H9 (cell line): ENCODE measurements at regions not wholly inside any gene's neighbourhood (a gene's known extent, or its start where the extent isn't known, plus 50 kb on each side); places are given as distances from the start of the nearest gene placed in this dataset.
A peak's percentile ranks its signal among the peaks of the same experiment; 100 is the strongest.

Source experiments
- DNase-seq: peaks from one replicate; pipeline ENCODE4 v3.0.0-alpha.2; 2017
- H2AFZ ChIP-seq: one replicate; pipeline ENCODE4 v1.6.1; 2013; ENCODE audit warnings: mild to moderate bottlenecking, low read length, control low read depth, moderate library complexity
- H2AK5ac ChIP-seq: 2 replicates; pipeline ENCODE4 v1.6.1; 2013; ENCODE audit warnings: low read length, control low read depth, mixed read lengths; ENCODE audit not compliant: insufficient read length
- H2BK120ac ChIP-seq: one replicate; pipeline ENCODE4 v1.6.1; 2013; ENCODE audit warnings: low read depth, mild to moderate bottlenecking, low read length, control low read depth, inconsistent platforms; ENCODE audit not compliant: poor library complexity, severe bottlenecking
- H2BK12ac ChIP-seq: 2 replicates; pipeline ENCODE4 v1.6.1; 2013; ENCODE audit warnings: low read length, control low read depth, mixed read lengths, low read depth; ENCODE audit not compliant: insufficient read length
- H2BK15ac ChIP-seq: 2 replicates; pipeline ENCODE4 v1.6.1; 2013; ENCODE audit warnings: low read depth, low read length, control low read depth
- H2BK20ac ChIP-seq: one replicate; pipeline ENCODE4 v1.6.1; 2013; ENCODE audit warnings: low read depth, mild to moderate bottlenecking, low read length, control low read depth, inconsistent platforms; ENCODE audit not compliant: poor library complexity, severe bottlenecking
- H2BK5ac ChIP-seq: 2 replicates; pipeline ENCODE4 v1.6.1; 2013; ENCODE audit warnings: low read length, control low read depth, mixed read lengths; ENCODE audit not compliant: insufficient read length
- H3K14ac ChIP-seq: 2 replicates; pipeline ENCODE4 v1.6.1; 2013; ENCODE audit warnings: low read length, control low read depth; ENCODE audit not compliant: insufficient read depth
- H3K18ac ChIP-seq: 2 replicates; pipeline ENCODE4 v1.6.1; 2013; ENCODE audit warnings: low read depth, mild to moderate bottlenecking, mixed read lengths, low read length, control low read depth; ENCODE audit not compliant: insufficient read length
- H3K23ac ChIP-seq: 2 replicates; pipeline ENCODE4 v1.6.1; 2013; ENCODE audit warnings: low read length, control low read depth, mixed read lengths, low read depth; ENCODE audit not compliant: insufficient read length
- H3K23me2 ChIP-seq: 2 replicates; pipeline ENCODE4 v1.6.1; 2013; ENCODE audit warnings: low read depth, mild to moderate bottlenecking, mixed read lengths, low read length, control low read depth; ENCODE audit not compliant: insufficient read length, poor library complexity, severe bottlenecking
- H3K27ac ChIP-seq: 2 replicates; pipeline ENCODE4 v1.5.1; 2013; ENCODE audit warnings: low read length, control low read depth, mixed read lengths, low read depth; ENCODE audit not compliant: insufficient read length
- H3K27me3 ChIP-seq: 2 replicates; pipeline ENCODE4 v1.6.1; 2013; ENCODE audit warnings: low read length, control low read depth, inconsistent platforms; ENCODE audit not compliant: insufficient read depth
- H3K4ac ChIP-seq: 2 replicates; pipeline ENCODE4 v1.6.1; 2013; ENCODE audit warnings: low read depth, mild to moderate bottlenecking, control low read depth, inconsistent platforms, low read length, moderate library complexity
- H3K4me1 ChIP-seq: 2 replicates; pipeline ENCODE4 v1.6.1; 2013; ENCODE audit warnings: low read length, control low read depth, inconsistent platforms; ENCODE audit not compliant: insufficient read depth
- H3K4me2 ChIP-seq: 2 replicates; pipeline ENCODE4 v1.6.1; 2013; ENCODE audit warnings: low read length, control low read depth, mixed read lengths; ENCODE audit not compliant: insufficient read length, insufficient read depth
- H3K56ac ChIP-seq: 2 replicates; pipeline ENCODE4 v1.6.1; 2013; ENCODE audit warnings: low read depth, mild to moderate bottlenecking, mixed read lengths, low read length, control low read depth; ENCODE audit not compliant: insufficient read length
- H3K79me1 ChIP-seq: 2 replicates; pipeline ENCODE4 v1.6.1; 2013; ENCODE audit warnings: low read depth, mild to moderate bottlenecking, moderate library complexity, low read length, control low read depth, inconsistent platforms; ENCODE audit not compliant: insufficient read depth, poor library complexity, severe bottlenecking
- H3K79me2 ChIP-seq: 2 replicates; pipeline ENCODE4 v1.6.1; 2013; ENCODE audit warnings: low read length, control low read depth, inconsistent platforms; ENCODE audit not compliant: insufficient read depth
- H3K9ac ChIP-seq: 2 replicates; pipeline ENCODE4 v1.6.1; 2013; ENCODE audit warnings: low read length, control low read depth, mixed read lengths; ENCODE audit not compliant: insufficient read length; ENCODE audit errors: extremely low read depth
- H3K9me3 ChIP-seq: one replicate; pipeline ENCODE4 v1.6.1; 2013; ENCODE audit warnings: low read depth, low read length, inconsistent platforms; ENCODE audit not compliant: control insufficient read depth
- H3T11ph ChIP-seq: one replicate; pipeline ENCODE4 v1.6.1; 2013; ENCODE audit warnings: mild to moderate bottlenecking, low read length, control low read depth, inconsistent platforms
- H4K20me1 ChIP-seq: one replicate; pipeline ENCODE4 v1.6.1; 2013; ENCODE audit not compliant: control insufficient read depth, insufficient read length, insufficient read depth
- H4K5ac ChIP-seq: 2 replicates; pipeline ENCODE4 v1.6.1; 2013; ENCODE audit warnings: low read depth, mild to moderate bottlenecking, mixed read lengths, low read length, control low read depth; ENCODE audit not compliant: insufficient read length
- H4K8ac ChIP-seq: replicated peaks from 2 replicates; pipeline ENCODE4 v1.6.1; 2013; ENCODE audit warnings: low read length, control low read depth, mixed read lengths, low read depth; ENCODE audit not compliant: insufficient read length
- H4K91ac ChIP-seq: 2 replicates; pipeline ENCODE4 v1.6.1; 2013; ENCODE audit warnings: low read depth, mild to moderate bottlenecking, moderate library complexity, mixed read lengths, low read length, control low read depth; ENCODE audit not compliant: insufficient read length
- H3K27ac Mint-ChIP-seq, 3 experiments: 2 replicates in 2 of 3; 3 replicates in 1 of 3; pipeline ENCODE4 v1.8.0; 2020 to 2021; ENCODE audit warnings: mixed read lengths in 3 of 3, mild to moderate bottlenecking in 1 of 3, moderate library complexity in 1 of 3
- H3K27me3 Mint-ChIP-seq: 2 replicates; pipeline ENCODE4 v1.8.0; 2021; ENCODE audit warnings: low read depth, mild to moderate bottlenecking, moderate library complexity, mixed read lengths
- H3K36me3 Mint-ChIP-seq, 3 experiments: 2 replicates in 2 of 3; 3 replicates in 1 of 3; pipeline ENCODE4 v1.8.0; 2020 to 2021; ENCODE audit warnings: low read depth in 3 of 3, mixed read lengths in 3 of 3; ENCODE audit not compliant: insufficient read depth in 1 of 3
- H3K4me1 Mint-ChIP-seq, 2 experiments: 2 replicates each; pipeline ENCODE4 v1.8.0; 2020; ENCODE audit warnings: mixed read lengths in 2 of 2
- H3K4me3 Mint-ChIP-seq, 2 experiments: 2 replicates in 1 of 2; 3 replicates in 1 of 2; pipeline ENCODE4 v1.8.0; 2020 to 2021; ENCODE audit warnings: mild to moderate bottlenecking in 2 of 2, mixed read lengths in 2 of 2, moderate library complexity in 1 of 2
- H3K9me3 Mint-ChIP-seq, 2 experiments: 2 replicates in 1 of 2; 3 replicates in 1 of 2; pipeline ENCODE4 v1.8.0; 2020; ENCODE audit warnings: mild to moderate bottlenecking in 2 of 2, mixed read lengths in 2 of 2, moderate library complexity in 1 of 2
- CTCF ChIP-seq: fragments of 200-600 bp; sonication (generic); conservative IDR thresholded peaks from 3 replicates; pipeline ENCODE4 v1.8.0; 2021; ENCODE audit warnings: antibody characterized with exemption, mild to moderate bottlenecking
- WGBS: extraction: QIAGEN DNeasy Blood & Tissue Kit; methylation state at CpG from one replicate; pipeline ENCODE4 v1.1.7; 2013; ENCODE audit warnings: missing lambda C conversion rate, low lambda C conversion rate, mixed read lengths; ENCODE audit not compliant: insufficient read length; ENCODE audit errors: extremely low coverage; 5-methylcytosine and 5-hydroxymethylcytosine counted together

- H4K20me1 ChIP-seq: no peaks in the 10 kb centered on the region
- no peak overlapping the region for H3K18ac ChIP-seq
- H3K27ac Mint-ChIP-seq: peak overlapping the region in 1 of 3 experiments; percentile 82; a peak in 2 of 7 replicates
- H3K23ac ChIP-seq: no peak overlapping the region
- H3K27me3 ChIP-seq: no peaks in the 10 kb centered on the region
- no peak overlapping the region for H4K91ac ChIP-seq
- H3K9ac ChIP-seq: no peak overlapping the region
- no peak overlapping the region for H4K5ac ChIP-seq
- no peaks in the 10 kb centered on the region for H3K23me2 ChIP-seq
- H2BK20ac ChIP-seq: no peak overlapping the region
- no peak overlapping the region for H3K27ac ChIP-seq
- H3K27me3 Mint-ChIP-seq: no peaks in the 10 kb centered on the region
- no peak for DNase-seq
- H3K79me2 ChIP-seq: no peaks in the 10 kb centered on the region
- H3K9me3 Mint-ChIP-seq: no peaks in the 10 kb centered on the region; a peak in 1 of 5 replicates
- no peaks in the 10 kb centered on the region for H3K79me1 ChIP-seq
- WGBS: no CpG with 5 or more reads among the region's 10 CpGs
- no peak overlapping the region for H2BK15ac ChIP-seq
- H3K4me2 ChIP-seq: no peak overlapping the region
- no peak overlapping the region for H2BK12ac ChIP-seq
- H3K14ac ChIP-seq: no peak overlapping the region
- H2AK5ac ChIP-seq: no peak overlapping the region
- no peak overlapping the region for H3T11ph ChIP-seq
- no peak overlapping the region for H3K56ac ChIP-seq
- H3K36me3 Mint-ChIP-seq: no peaks in the 10 kb centered on the region
- H2BK120ac ChIP-seq: no peak overlapping the region
- peak overlapping the region; percentile 11 for H2AFZ ChIP-seq
- no peak overlapping the region for H3K4ac ChIP-seq
- peaks cover 5 to 8% of the 10 kb centered on the region in 2 experiments for H3K4me1 Mint-ChIP-seq
- no peak overlapping the region for H4K8ac ChIP-seq
- H3K4me1 ChIP-seq: no peaks in the 10 kb centered on the region
- TF ChIP-seq CTCF: no peak
- no peaks in the 10 kb centered on the region for H3K9me3 ChIP-seq
- H2BK5ac ChIP-seq: no peak overlapping the region
- H3K4me3 Mint-ChIP-seq: no peak overlapping the region
These were observed 104.5 kb downstream of the TDRD15 start for GRCh38 chr2:21228041-21228895.
